HK-2 (cell line): ENCODE measurements at regions not wholly inside any gene's neighbourhood (a gene's known extent, or its start where the extent isn't known, plus 50 kb on each side); places are given as distances from the start of the nearest gene placed in this dataset.
A peak's percentile ranks its signal among the peaks of the same experiment; 100 is the strongest.
"Not testable (repeated sequence)": the region's sequence is repeated elsewhere in the genome, so short reads cannot be mapped to it uniquely, and the experiment has no call there.

Source experiments
- DNase-seq: peaks from one replicate; pipeline ENCODE4 v3.0.0-alpha.2; 2018; ENCODE audit not compliant: unreplicated experiment

- no peak for DNase-seq
Observed at GRCh38 chr11:115606498-115607220, 102.4 kb upstream of the CADM1 start.

GRCh38 chr11:115605871-115606497 lies 101.8 kb upstream of the CADM1 start:
- DNase-seq, result peak; percentile 16

- DNase-seq, result not testable (repeated sequence)
Observed at GRCh38 chr11:115605397-115605796, 101.2 kb upstream of the CADM1 start.

GRCh38 chr11:115599125-115599524 lies 94.9 kb upstream of the CADM1 start:
- DNase-seq, result no peak

GRCh38 chr11:115598257-115598901 lies 94.2 kb upstream of the CADM1 start:
- DNase-seq, result no peak

GRCh38 chr11:115591380-115591779 lies 87.2 kb upstream of the CADM1 start:
- no peak for DNase-seq

GRCh38 chr11:115590254-115590653 lies 86.0 kb upstream of the CADM1 start:
- no peak for DNase-seq

- DNase-seq, result no peak
Observed at GRCh38 chr11:115587718-115588342, 83.6 kb upstream of the CADM1 start.

- DNase-seq, result no peak
Observed at GRCh38 chr11:115585361-115586024, 81.3 kb upstream of the CADM1 start.

GRCh38 chr11:115581871-115582639 lies 77.8 kb upstream of the CADM1 start:
- peak; percentile 0 for DNase-seq

- DNase-seq, result no peak
Observed at GRCh38 chr11:115580927-115581680, 76.9 kb upstream of the CADM1 start.

GRCh38 chr11:115580416-115580815 lies 76.2 kb upstream of the CADM1 start:
- no peak for DNase-seq

- DNase-seq, result no peak
Observed at GRCh38 chr11:115579181-115579825, 75.1 kb upstream of the CADM1 start.

GRCh38 chr11:115578275-115578674 lies 74.1 kb upstream of the CADM1 start:
- no peak for DNase-seq

- no peak for DNase-seq
Observed at GRCh38 chr11:115577701-115578100, 73.5 kb upstream of the CADM1 start.

GRCh38 chr11:115576606-115577380 lies 72.6 kb upstream of the CADM1 start:
- DNase-seq, result no peak

GRCh38 chr11:115572551-115572950 lies 68.3 kb upstream of the CADM1 start:
- DNase-seq, result no peak

- no peak for DNase-seq
Observed at GRCh38 chr11:115566180-115566764, 62.1 kb upstream of the CADM1 start.

GRCh38 chr11:115564851-115565250 lies 60.6 kb upstream of the CADM1 start:
- DNase-seq, result no peak
